H9 (cell line): ENCODE measurements at regions not wholly inside any gene's neighbourhood (a gene's known extent, or its start where the extent isn't known, plus 50 kb on each side); places are given as distances from the start of the nearest gene placed in this dataset.

Experiments used
- DNase-seq: peaks from one replicate; pipeline ENCODE4 v3.0.0-alpha.2; 2017
- H2AFZ ChIP-seq: one replicate; pipeline ENCODE4 v1.6.1; 2013; ENCODE audit warnings: mild to moderate bottlenecking, low read length, control low read depth, moderate library complexity
- H2AK5ac ChIP-seq: 2 replicates; pipeline ENCODE4 v1.6.1; 2013; ENCODE audit warnings: low read length, control low read depth, mixed read lengths; ENCODE audit not compliant: insufficient read length
- H2BK120ac ChIP-seq: one replicate; pipeline ENCODE4 v1.6.1; 2013; ENCODE audit warnings: low read depth, mild to moderate bottlenecking, low read length, control low read depth, inconsistent platforms; ENCODE audit not compliant: poor library complexity, severe bottlenecking
- H2BK12ac ChIP-seq: 2 replicates; pipeline ENCODE4 v1.6.1; 2013; ENCODE audit warnings: low read length, control low read depth, mixed read lengths, low read depth; ENCODE audit not compliant: insufficient read length
- H2BK15ac ChIP-seq: 2 replicates; pipeline ENCODE4 v1.6.1; 2013; ENCODE audit warnings: low read depth, low read length, control low read depth
- H2BK20ac ChIP-seq: one replicate; pipeline ENCODE4 v1.6.1; 2013; ENCODE audit warnings: low read depth, mild to moderate bottlenecking, low read length, control low read depth, inconsistent platforms; ENCODE audit not compliant: poor library complexity, severe bottlenecking
- H2BK5ac ChIP-seq: 2 replicates; pipeline ENCODE4 v1.6.1; 2013; ENCODE audit warnings: low read length, control low read depth, mixed read lengths; ENCODE audit not compliant: insufficient read length
- H3K14ac ChIP-seq: 2 replicates; pipeline ENCODE4 v1.6.1; 2013; ENCODE audit warnings: low read length, control low read depth; ENCODE audit not compliant: insufficient read depth
- H3K18ac ChIP-seq: 2 replicates; pipeline ENCODE4 v1.6.1; 2013; ENCODE audit warnings: low read depth, mild to moderate bottlenecking, mixed read lengths, low read length, control low read depth; ENCODE audit not compliant: insufficient read length
- H3K23ac ChIP-seq: 2 replicates; pipeline ENCODE4 v1.6.1; 2013; ENCODE audit warnings: low read length, control low read depth, mixed read lengths, low read depth; ENCODE audit not compliant: insufficient read length
- H3K23me2 ChIP-seq: 2 replicates; pipeline ENCODE4 v1.6.1; 2013; ENCODE audit warnings: low read depth, mild to moderate bottlenecking, mixed read lengths, low read length, control low read depth; ENCODE audit not compliant: insufficient read length, poor library complexity, severe bottlenecking
- H3K27ac ChIP-seq: 2 replicates; pipeline ENCODE4 v1.5.1; 2013; ENCODE audit warnings: low read length, control low read depth, mixed read lengths, low read depth; ENCODE audit not compliant: insufficient read length
- H3K27me3 ChIP-seq: 2 replicates; pipeline ENCODE4 v1.6.1; 2013; ENCODE audit warnings: low read length, control low read depth, inconsistent platforms; ENCODE audit not compliant: insufficient read depth
- H3K4ac ChIP-seq: 2 replicates; pipeline ENCODE4 v1.6.1; 2013; ENCODE audit warnings: low read depth, mild to moderate bottlenecking, control low read depth, inconsistent platforms, low read length, moderate library complexity
- H3K4me1 ChIP-seq: 2 replicates; pipeline ENCODE4 v1.6.1; 2013; ENCODE audit warnings: low read length, control low read depth, inconsistent platforms; ENCODE audit not compliant: insufficient read depth
- H3K4me2 ChIP-seq: 2 replicates; pipeline ENCODE4 v1.6.1; 2013; ENCODE audit warnings: low read length, control low read depth, mixed read lengths; ENCODE audit not compliant: insufficient read length, insufficient read depth
- H3K56ac ChIP-seq: 2 replicates; pipeline ENCODE4 v1.6.1; 2013; ENCODE audit warnings: low read depth, mild to moderate bottlenecking, mixed read lengths, low read length, control low read depth; ENCODE audit not compliant: insufficient read length
- H3K79me1 ChIP-seq: 2 replicates; pipeline ENCODE4 v1.6.1; 2013; ENCODE audit warnings: low read depth, mild to moderate bottlenecking, moderate library complexity, low read length, control low read depth, inconsistent platforms; ENCODE audit not compliant: insufficient read depth, poor library complexity, severe bottlenecking
- H3K79me2 ChIP-seq: 2 replicates; pipeline ENCODE4 v1.6.1; 2013; ENCODE audit warnings: low read length, control low read depth, inconsistent platforms; ENCODE audit not compliant: insufficient read depth
- H3K9ac ChIP-seq: 2 replicates; pipeline ENCODE4 v1.6.1; 2013; ENCODE audit warnings: low read length, control low read depth, mixed read lengths; ENCODE audit not compliant: insufficient read length; ENCODE audit errors: extremely low read depth
- H3K9me3 ChIP-seq: one replicate; pipeline ENCODE4 v1.6.1; 2013; ENCODE audit warnings: low read depth, low read length, inconsistent platforms; ENCODE audit not compliant: control insufficient read depth
- H3T11ph ChIP-seq: one replicate; pipeline ENCODE4 v1.6.1; 2013; ENCODE audit warnings: mild to moderate bottlenecking, low read length, control low read depth, inconsistent platforms
- H4K20me1 ChIP-seq: one replicate; pipeline ENCODE4 v1.6.1; 2013; ENCODE audit not compliant: control insufficient read depth, insufficient read length, insufficient read depth
- H4K5ac ChIP-seq: 2 replicates; pipeline ENCODE4 v1.6.1; 2013; ENCODE audit warnings: low read depth, mild to moderate bottlenecking, mixed read lengths, low read length, control low read depth; ENCODE audit not compliant: insufficient read length
- H4K8ac ChIP-seq: replicated peaks from 2 replicates; pipeline ENCODE4 v1.6.1; 2013; ENCODE audit warnings: low read length, control low read depth, mixed read lengths, low read depth; ENCODE audit not compliant: insufficient read length
- H4K91ac ChIP-seq: 2 replicates; pipeline ENCODE4 v1.6.1; 2013; ENCODE audit warnings: low read depth, mild to moderate bottlenecking, moderate library complexity, mixed read lengths, low read length, control low read depth; ENCODE audit not compliant: insufficient read length
- H3K27ac Mint-ChIP-seq, 3 experiments: 2 replicates in 2 of 3; 3 replicates in 1 of 3; pipeline ENCODE4 v1.8.0; 2020 to 2021; ENCODE audit warnings: mixed read lengths in 3 of 3, mild to moderate bottlenecking in 1 of 3, moderate library complexity in 1 of 3
- H3K27me3 Mint-ChIP-seq: 2 replicates; pipeline ENCODE4 v1.8.0; 2021; ENCODE audit warnings: low read depth, mild to moderate bottlenecking, moderate library complexity, mixed read lengths
- H3K36me3 Mint-ChIP-seq, 3 experiments: 2 replicates in 2 of 3; 3 replicates in 1 of 3; pipeline ENCODE4 v1.8.0; 2020 to 2021; ENCODE audit warnings: low read depth in 3 of 3, mixed read lengths in 3 of 3; ENCODE audit not compliant: insufficient read depth in 1 of 3
- H3K4me1 Mint-ChIP-seq, 2 experiments: 2 replicates each; pipeline ENCODE4 v1.8.0; 2020; ENCODE audit warnings: mixed read lengths in 2 of 2
- H3K4me3 Mint-ChIP-seq, 2 experiments: 2 replicates in 1 of 2; 3 replicates in 1 of 2; pipeline ENCODE4 v1.8.0; 2020 to 2021; ENCODE audit warnings: mild to moderate bottlenecking in 2 of 2, mixed read lengths in 2 of 2, moderate library complexity in 1 of 2
- H3K9me3 Mint-ChIP-seq, 2 experiments: 2 replicates in 1 of 2; 3 replicates in 1 of 2; pipeline ENCODE4 v1.8.0; 2020; ENCODE audit warnings: mild to moderate bottlenecking in 2 of 2, mixed read lengths in 2 of 2, moderate library complexity in 1 of 2
- TF ChIP-seq, protein P1 (sequence below): fragments of 200-600 bp; sonication (generic); conservative IDR thresholded peaks from 3 replicates; pipeline ENCODE4 v1.8.0; 2021; ENCODE audit warnings: antibody characterized with exemption, mild to moderate bottlenecking

GRCh38 chr3:118556983-118557382 is 477.7 kb downstream of the IGSF11 start:
- no peaks in the 10 kb centered on the region for H3K4me1 ChIP-seq
- no peak overlapping the region for H2BK15ac ChIP-seq
- no peak overlapping the region for H3K14ac ChIP-seq
- no peak overlapping the region for H3K9ac ChIP-seq
- H3K4ac ChIP-seq: no peak overlapping the region
- no peak overlapping the region for H2BK120ac ChIP-seq
- no peak overlapping the region for H4K91ac ChIP-seq
- no peak overlapping the region for H2BK5ac ChIP-seq
- H3K79me1 ChIP-seq: no peaks in the 10 kb centered on the region
- no peak overlapping the region for H3K27ac ChIP-seq
- TF ChIP-seq, protein P1, sequence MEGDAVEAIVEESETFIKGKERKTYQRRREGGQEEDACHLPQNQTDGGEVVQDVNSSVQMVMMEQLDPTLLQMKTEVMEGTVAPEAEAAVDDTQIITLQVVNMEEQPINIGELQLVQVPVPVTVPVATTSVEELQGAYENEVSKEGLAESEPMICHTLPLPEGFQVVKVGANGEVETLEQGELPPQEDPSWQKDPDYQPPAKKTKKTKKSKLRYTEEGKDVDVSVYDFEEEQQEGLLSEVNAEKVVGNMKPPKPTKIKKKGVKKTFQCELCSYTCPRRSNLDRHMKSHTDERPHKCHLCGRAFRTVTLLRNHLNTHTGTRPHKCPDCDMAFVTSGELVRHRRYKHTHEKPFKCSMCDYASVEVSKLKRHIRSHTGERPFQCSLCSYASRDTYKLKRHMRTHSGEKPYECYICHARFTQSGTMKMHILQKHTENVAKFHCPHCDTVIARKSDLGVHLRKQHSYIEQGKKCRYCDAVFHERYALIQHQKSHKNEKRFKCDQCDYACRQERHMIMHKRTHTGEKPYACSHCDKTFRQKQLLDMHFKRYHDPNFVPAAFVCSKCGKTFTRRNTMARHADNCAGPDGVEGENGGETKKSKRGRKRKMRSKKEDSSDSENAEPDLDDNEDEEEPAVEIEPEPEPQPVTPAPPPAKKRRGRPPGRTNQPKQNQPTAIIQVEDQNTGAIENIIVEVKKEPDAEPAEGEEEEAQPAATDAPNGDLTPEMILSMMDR: no peak
- H3K23ac ChIP-seq: no peak overlapping the region
- no peaks in the 10 kb centered on the region for H3K36me3 Mint-ChIP-seq
- no peak overlapping the region for H4K8ac ChIP-seq
- H4K20me1 ChIP-seq: no peaks in the 10 kb centered on the region
- H3K9me3 ChIP-seq: no peaks in the 10 kb centered on the region
- H2BK12ac ChIP-seq: no peak overlapping the region
- H3K4me3 Mint-ChIP-seq: no peak overlapping the region
- no peaks in the 10 kb centered on the region for H3K79me2 ChIP-seq
- H3K27me3 Mint-ChIP-seq: no peaks in the 10 kb centered on the region
- H3K4me1 Mint-ChIP-seq: no peaks in the 10 kb centered on the region
- no peak for DNase-seq
- H2AFZ ChIP-seq: no peak overlapping the region
- no peak overlapping the region for H3K27ac Mint-ChIP-seq
- no peak overlapping the region for H4K5ac ChIP-seq
- no peak overlapping the region for H3T11ph ChIP-seq
- H3K18ac ChIP-seq: no peak overlapping the region
- H3K27me3 ChIP-seq: no peaks in the 10 kb centered on the region
- no peaks in the 10 kb centered on the region for H3K23me2 ChIP-seq
- H2AK5ac ChIP-seq: no peak overlapping the region
- H3K4me2 ChIP-seq: no peak overlapping the region
- H3K56ac ChIP-seq: no peak overlapping the region
- H3K9me3 Mint-ChIP-seq: no peaks in the 10 kb centered on the region
- no peak overlapping the region for H2BK20ac ChIP-seq
